Neural cell (in vitro differentiated cells): ENCODE measurements at regions not wholly inside any gene's neighbourhood (a gene's known extent, or its start where the extent isn't known, plus 50 kb on each side); places are given as distances from the start of the nearest gene placed in this dataset.

Experiments used
- H2AFZ ChIP-seq: fragments of 200-600, 300-800 bp; sonication (generic), shearing (Covaris generic); 2 replicates; pipeline ENCODE4 v1.6.0; 2014; ENCODE audit warnings: low read depth, mild to moderate bottlenecking, antibody characterized with exemption, low read length, moderate library complexity
- H3F3A ChIP-seq: fragments of 200-600 bp; shearing (Covaris generic); 2 replicates; pipeline ENCODE4 v1.6.1; 2016; ENCODE audit warnings: mild to moderate bottlenecking, moderate library complexity, mixed read lengths, antibody characterized with exemption, low read length; ENCODE audit not compliant: insufficient read depth, poor library complexity, severe bottlenecking
- H3K27ac ChIP-seq: fragments of 200-600, 300-800 bp; sonication (generic), shearing (Covaris generic); 2 replicates; pipeline ENCODE4 v1.5.1; 2014; ENCODE audit warnings: mild to moderate bottlenecking, low read length, moderate library complexity
- H3K27me3 ChIP-seq: fragments of 300-800, 200-600 bp; sonication (generic), shearing (Covaris generic); 2 replicates; pipeline ENCODE4 v1.6.0; 2014; ENCODE audit warnings: mild to moderate bottlenecking, low read depth, low read length, moderate library complexity; ENCODE audit not compliant: insufficient read depth
- H3K36me3 ChIP-seq: fragments of 300-800, 200-600 bp; sonication (generic), shearing (Covaris generic); 2 replicates; pipeline ENCODE4 v1.5.1; 2014; ENCODE audit warnings: mild to moderate bottlenecking, antibody characterized with exemption, low read length, moderate library complexity; ENCODE audit not compliant: insufficient read depth
- H3K4me2 ChIP-seq: fragments of 300-800, 200-600 bp; sonication (generic), shearing (Covaris generic); 2 replicates; pipeline ENCODE4 v1.6.0; 2014; ENCODE audit warnings: mild to moderate bottlenecking, low read length
- H3K4me3 ChIP-seq: fragments of 300-800, 200-600 bp; sonication (generic), shearing (Covaris generic); 2 replicates; pipeline ENCODE4 v1.5.1; 2014; ENCODE audit warnings: mild to moderate bottlenecking, low read length, moderate library complexity
- H3K79me2 ChIP-seq: fragments of 200-600 bp; shearing (Covaris generic); replicated peaks from 2 replicates; pipeline ENCODE4 v1.6.0; 2014; ENCODE audit warnings: mild to moderate bottlenecking, low read length, moderate library complexity; ENCODE audit not compliant: insufficient read depth
- H3K9ac ChIP-seq: fragments of 300-800, 200-600 bp; sonication (generic), shearing (Covaris generic); 2 replicates; pipeline ENCODE4 v1.6.1; 2016; ENCODE audit warnings: mild to moderate bottlenecking, low read length, mixed read lengths
- H3K9me2 ChIP-seq: fragments of 200-600 bp; shearing (Covaris generic); 2 replicates; pipeline ENCODE4 v1.6.1; 2016; ENCODE audit warnings: mild to moderate bottlenecking, low read length, mixed read lengths; ENCODE audit not compliant: insufficient read depth
- H3K9me3 ChIP-seq: fragments of 200-600, 300-800 bp; sonication (generic), shearing (Covaris generic); 2 replicates; pipeline ENCODE4 v1.6.1; 2016; ENCODE audit warnings: mild to moderate bottlenecking, mixed run types, low read length, moderate library complexity, mixed read lengths
- H4K20me1 ChIP-seq: fragments of 200-600 bp; shearing (Covaris generic); 2 replicates; pipeline ENCODE4 v1.6.1; 2016; ENCODE audit warnings: mild to moderate bottlenecking, mixed run types; ENCODE audit not compliant: insufficient read depth
- CTCF ChIP-seq: fragments of 450-650 bp; IDR thresholded peaks from 2 replicates; pipeline ENCODE4 v1.5.1; 2014; ENCODE audit warnings: antibody characterized with exemption, mild to moderate bottlenecking, moderate library complexity; ENCODE audit not compliant: poor library complexity, severe bottlenecking
- EP300 ChIP-seq: fragments of 450-650 bp; conservative IDR thresholded peaks from 2 replicates; pipeline ENCODE4 v1.6.1; 2014; ENCODE audit warnings: antibody characterized with exemption, mild to moderate bottlenecking, moderate library complexity; ENCODE audit not compliant: poor library complexity, severe bottlenecking
- EZH2 ChIP-seq: fragments of 200-600, 300-800 bp; shearing (Covaris generic), sonication (generic); IDR thresholded peaks from 2 replicates; pipeline ENCODE4 v1.6.1; 2014; ENCODE audit warnings: antibody characterized with exemption, low read length, borderline replicate concordance, mild to moderate bottlenecking; ENCODE audit not compliant: insufficient read depth, poor library complexity, severe bottlenecking
- MXI1 ChIP-seq: fragments of 450-650 bp; conservative IDR thresholded peaks from 2 replicates; pipeline ENCODE4 v1.6.1; 2014; ENCODE audit warnings: antibody characterized with exemption, mild to moderate bottlenecking; ENCODE audit not compliant: poor library complexity, severe bottlenecking
- POLR2AphosphoS5 ChIP-seq: IDR thresholded peaks from 2 replicates; pipeline ENCODE4 v1.6.1; 2012
- RAD21 ChIP-seq: fragments of 450-650 bp; conservative IDR thresholded peaks from 2 replicates; pipeline ENCODE4 v1.6.1; 2014; ENCODE audit warnings: antibody characterized with exemption, mild to moderate bottlenecking, moderate library complexity
- REST ChIP-seq: IDR thresholded peaks from 2 replicates; pipeline ENCODE4 v1.6.1; 2012; ENCODE audit warnings: borderline replicate concordance
- SMC3 ChIP-seq: fragments of 450-650 bp; conservative IDR thresholded peaks from 2 replicates; pipeline ENCODE4 v1.6.1; 2014; ENCODE audit warnings: antibody characterized with exemption, mild to moderate bottlenecking, moderate library complexity; ENCODE audit not compliant: poor library complexity
- TAF1 ChIP-seq: IDR thresholded peaks from 2 replicates; pipeline ENCODE4 v1.6.1; 2012; ENCODE audit warnings: low read depth

GRCh38 chr7:110058401-110058800 lies 1032.5 kb upstream of the LRRN3 start:
- no peak overlapping the region for H3K9ac ChIP-seq
- no peaks in the 10 kb centered on the region for H3K9me3 ChIP-seq
- H2AFZ ChIP-seq, result no peak overlapping the region
- H3K79me2 ChIP-seq, result no peaks in the 10 kb centered on the region
- no peak overlapping the region for H3K4me2 ChIP-seq
- H3K4me3 ChIP-seq, result no peak overlapping the region
- H3K36me3 ChIP-seq, result no peaks in the 10 kb centered on the region
- no peaks in the 10 kb centered on the region for H3F3A ChIP-seq
- no peak overlapping the region for H3K27ac ChIP-seq
- H4K20me1 ChIP-seq, result no peaks in the 10 kb centered on the region
- H3K9me2 ChIP-seq, result no peaks in the 10 kb centered on the region
- H3K27me3 ChIP-seq, result no peaks in the 10 kb centered on the region
- TF ChIP-seq EP300 (no peak), REST (no peak), CTCF (no peak), TAF1 (no peak), POLR2AphosphoS5 (no peak), EZH2 (no peak), RAD21 (no peak), SMC3 (no peak), MXI1 (no peak)

- Histone ChIP-seq H3K4me3 (no peak overlapping the region), H3K9ac (no peak overlapping the region), H3F3A (no peaks in the 10 kb centered on the region), H2AFZ (no peak overlapping the region), H3K27me3 (no peaks in the 10 kb centered on the region), H3K4me2 (no peak overlapping the region), H3K9me2 (no peaks in the 10 kb centered on the region), H3K36me3 (no peaks in the 10 kb centered on the region), H4K20me1 (no peaks in the 10 kb centered on the region), H3K9me3 (no peaks in the 10 kb centered on the region), H3K27ac (no peak overlapping the region), H3K79me2 (no peaks in the 10 kb centered on the region)
- TF ChIP-seq SMC3 (no peak), EP300 (no peak), EZH2 (no peak), TAF1 (no peak), REST (no peak), CTCF (no peak), RAD21 (no peak), POLR2AphosphoS5 (no peak), MXI1 (no peak)
These were observed 1029.5 kb upstream of the LRRN3 start for GRCh38 chr7:110061387-110061786.
